Peyer's patch (tissue), 4 donors: ENCODE measurements at regions not wholly inside any gene's neighbourhood (a gene's known extent, or its start where the extent isn't known, plus 50 kb on each side); places are given as distances from the start of the nearest gene placed in this dataset.
"Not testable (repeated sequence)": the region's sequence is repeated elsewhere in the genome, so short reads cannot be mapped to it uniquely, and the experiment has no call there.

Experiments
- DNase-seq, 3 donors: peaks; one replicate each; pipeline ENCODE4 v3.0.0-alpha.2; 2017 to 2019
- H3K27ac ChIP-seq, 4 donors: fragments of 200-600 bp; sonication (generic); one replicate each; pipeline ENCODE4 v1.5.1; 2016 to 2019
- H3K27me3 ChIP-seq, 2 donors: fragments of 200-600 bp; sonication (generic); one replicate each; pipeline ENCODE4 v1.5.1; 2019
- H3K36me3 ChIP-seq, 3 donors: fragments of 200-600 bp; sonication (generic); one replicate each; pipeline ENCODE4 v1.5.1; 2016 to 2019
- H3K4me1 ChIP-seq, 4 donors: fragments of 200-600 bp; sonication (generic); one replicate each; pipeline ENCODE4 v1.5.1; 2016 to 2019
- H3K4me3 ChIP-seq, 4 donors: fragments of 200-600 bp; sonication (generic); 1 replicate in 3 of 4; 2 replicates in 1 of 4; pipeline ENCODE4 v1.5.1; 2016 to 2019; ENCODE audit warnings: mild to moderate bottlenecking in 1 of 4
- H3K9me3 ChIP-seq, 4 donors: fragments of 200-600 bp; sonication (generic); one replicate each; pipeline ENCODE4 v1.5.1; 2016 to 2019; ENCODE audit warnings: mild to moderate bottlenecking in 1 of 4
- CTCF ChIP-seq, 6 experiments: fragments of 450-650 bp in 4 of 6; fragments of 200-600 bp in 2 of 6; sonication (generic) in 1 of 6; IDR thresholded peaks; one replicate each; pipeline ENCODE4 v1.5.1; 2017 to 2019; ENCODE audit warnings: antibody characterized with exemption in 6 of 6, mild to moderate bottlenecking in 3 of 6, moderate library complexity in 1 of 6
- POLR2A ChIP-seq, 2 donors: fragments of 450-650 bp; IDR thresholded peaks; one replicate each; pipeline ENCODE4 v1.5.1; 2017; ENCODE audit warnings: antibody characterized with exemption in 2 of 2, mild to moderate bottlenecking in 2 of 2, moderate library complexity in 2 of 2

GRCh38 chr6:50549475-50549874, 163.9 kb upstream of the TFAP2D start:
- DNase-seq, result no peak
- Histone ChIP-seq H3K9me3 (no peaks in the 10 kb centered on the region), H3K36me3 (no peaks in the 10 kb centered on the region), H3K27me3 (no peaks in the 10 kb centered on the region), H3K4me1 (no peaks in the 10 kb centered on the region), H3K27ac (no peak overlapping the region), H3K4me3 (no peak overlapping the region)
- TF ChIP-seq POLR2A (IDR thresholded peaks at IDR 0.05) (no peak), CTCF (IDR thresholded peaks at IDR 0.05) (no peak)

- Histone ChIP-seq H3K9me3 (no peaks in the 10 kb centered on the region), H3K27me3 (no peaks in the 10 kb centered on the region), H3K27ac (no peak overlapping the region), H3K4me1 (no peaks in the 10 kb centered on the region), H3K36me3 (no peaks in the 10 kb centered on the region), H3K4me3 (no peak overlapping the region)
- DNase-seq, result no peak
- no peak for TF ChIP-seq POLR2A (IDR thresholded peaks at IDR 0.05)
Measured at GRCh38 chr6:50555982-50556381, 157.3 kb upstream of the TFAP2D start.

- no peak overlapping the region for H3K4me3 ChIP-seq
- no peak for DNase-seq
- TF ChIP-seq CTCF (IDR thresholded peaks at IDR 0.05), result no peak
- TF ChIP-seq POLR2A (IDR thresholded peaks at IDR 0.05), result no peak
Measured at GRCh38 chr6:50565004-50565403, 148.3 kb upstream of the TFAP2D start.

GRCh38 chr6:50571230-50571629, 142.1 kb upstream of the TFAP2D start:
- not testable (repeated sequence) for H3K36me3 ChIP-seq, H3K4me1 ChIP-seq, H3K27me3 ChIP-seq, H3K9me3 ChIP-seq, H3K4me3 ChIP-seq, H3K27ac ChIP-seq, DNase-seq

More at GRCh38 chr6:50565004-50565403, 148.3 kb upstream of the TFAP2D start:
- Histone ChIP-seq H3K36me3 (no peaks in the 10 kb centered on the region), H3K9me3 (no peaks in the 10 kb centered on the region), H3K27ac (no peak overlapping the region), H3K27me3 (no peaks in the 10 kb centered on the region), H3K4me1 (no peaks in the 10 kb centered on the region)

GRCh38 chr6:50585441-50586330, 127.6 kb upstream of the TFAP2D start:
- Histone ChIP-seq H3K4me1 (no peaks in the 10 kb centered on the region), H3K36me3 (no peaks in the 10 kb centered on the region), H3K4me3 (no peak overlapping the region), H3K9me3 (no peaks in the 10 kb centered on the region), H3K27me3 (no peaks in the 10 kb centered on the region), H3K27ac (no peak overlapping the region)
- no peak for DNase-seq
- no peak for TF ChIP-seq CTCF (IDR thresholded peaks at IDR 0.05)
- no peak for TF ChIP-seq POLR2A (IDR thresholded peaks at IDR 0.05)

GRCh38 chr6:50586331-50586675, 127.0 kb upstream of the TFAP2D start:
- Histone ChIP-seq H3K9me3 (no peaks in the 10 kb centered on the region), H3K4me3 (no peak overlapping the region), H3K27ac (no peak overlapping the region), H3K36me3 (no peaks in the 10 kb centered on the region), H3K4me1 (no peaks in the 10 kb centered on the region), H3K27me3 (no peaks in the 10 kb centered on the region)
- TF ChIP-seq POLR2A (IDR thresholded peaks at IDR 0.05) (no peak), CTCF (IDR thresholded peaks at IDR 0.05) (no peak)
- DNase-seq, result no peak
